ENCODE measurements at regions not wholly inside any gene's neighbourhood (a gene's known extent, or its start where the extent isn't known, plus 50 kb on each side); places are given as distances from the start of the nearest gene placed in this dataset.

DNA sequence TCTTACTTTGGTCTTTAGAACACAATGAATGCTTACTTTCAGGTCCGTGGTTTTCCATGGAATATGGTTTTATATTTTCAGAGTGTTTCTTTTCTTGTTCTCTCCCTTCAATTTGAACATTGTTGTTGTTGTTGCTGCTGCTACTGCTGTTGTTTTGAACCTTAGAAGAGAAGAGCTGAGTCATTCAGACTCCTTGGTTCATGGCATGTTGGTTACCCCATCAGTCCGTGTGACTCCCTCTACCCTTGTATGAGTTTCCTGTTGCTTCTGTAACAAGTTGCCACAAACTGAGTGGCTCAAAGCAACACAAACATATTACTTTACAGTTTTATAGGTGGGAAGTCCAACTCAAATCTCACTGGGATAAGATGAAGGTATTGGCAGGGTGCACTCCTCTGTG lies 511.0 kb downstream of the INSC start:
- TF ChIP-seq GATA1 (IDR thresholded peaks at IDR 0.05; ENCODE audit: low read depth, low read length) (no peak), POLR2A (IDR thresholded peaks at IDR 0.05; ENCODE audit: low read length) (no peak)
- DNase-seq: no peak

DNA sequence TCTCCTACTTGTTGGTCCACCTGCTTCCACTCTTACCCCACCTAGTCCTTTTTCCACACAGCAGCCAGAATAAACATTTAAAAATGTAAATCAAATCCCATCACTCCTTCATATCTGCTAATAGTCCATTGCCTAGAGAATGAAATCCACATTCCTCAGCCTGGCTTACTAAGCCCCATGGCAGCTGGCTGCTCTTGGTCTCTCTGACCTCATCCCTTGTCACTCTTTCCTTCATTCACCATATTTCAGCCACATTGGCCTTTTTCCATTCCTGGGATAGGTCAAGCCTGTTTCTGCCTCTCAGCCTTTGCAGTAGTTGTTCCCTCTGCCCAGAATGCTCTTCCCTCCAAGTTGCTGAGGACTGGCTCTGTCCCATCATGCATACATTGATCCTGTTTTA lies 512.8 kb downstream of the INSC start:
- no peak for TF ChIP-seq GATA1 (IDR thresholded peaks at IDR 0.05; ENCODE audit: low read depth, low read length)
- no peak for TF ChIP-seq POLR2A (IDR thresholded peaks at IDR 0.05; ENCODE audit: low read length)
- DNase-seq: no peak

DNA sequence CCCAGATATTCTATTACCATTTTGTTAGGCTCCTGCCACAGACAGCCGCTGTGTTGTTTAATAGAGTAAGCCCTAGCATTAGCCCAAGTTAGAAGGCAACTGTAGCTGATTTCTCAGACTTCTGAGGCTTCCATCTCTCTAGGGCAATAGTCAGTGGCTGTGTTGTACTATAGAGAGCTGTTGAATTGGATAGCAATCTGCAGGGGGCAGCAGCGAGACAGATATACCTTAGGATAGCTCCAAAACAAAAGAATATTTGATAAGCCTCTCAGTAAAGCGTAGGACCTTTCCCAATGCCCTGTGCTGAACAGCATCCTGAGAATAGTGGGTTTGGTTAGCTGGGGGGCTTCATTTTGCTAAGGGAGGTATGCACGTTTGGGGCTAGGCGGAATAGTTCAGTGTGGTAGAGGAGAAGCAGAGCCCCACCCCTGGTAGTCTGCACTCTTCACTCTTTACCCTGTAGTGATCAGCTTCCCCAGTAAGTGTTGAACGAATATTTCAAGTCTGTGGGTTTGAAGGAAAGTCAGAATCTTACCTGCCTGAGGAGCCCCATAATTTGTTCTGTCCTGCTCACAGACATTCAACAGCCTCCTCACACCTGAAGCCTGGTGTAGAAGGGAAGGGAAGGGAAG lies 515.1 kb downstream of the INSC start:
- DNase-seq: peak; percentile 2 to 19

DNA sequence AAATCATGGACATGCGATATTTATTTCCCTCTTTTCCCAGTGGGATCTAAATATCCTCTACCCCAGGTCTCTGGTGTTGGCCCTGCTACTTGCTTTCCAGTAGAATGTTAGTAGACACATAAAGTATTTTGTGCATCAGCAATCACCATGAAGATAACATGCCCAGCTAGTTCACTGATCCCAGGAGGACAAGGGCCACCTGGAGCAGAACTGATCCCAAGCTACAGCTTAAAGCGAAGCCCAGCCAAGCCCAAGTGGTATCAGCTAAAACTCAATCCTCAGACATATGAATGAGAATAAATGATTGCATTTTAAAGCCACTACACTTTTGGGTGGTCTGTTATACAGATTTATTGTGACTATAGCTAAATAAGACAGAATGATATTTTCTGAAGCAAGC lies 516.2 kb downstream of the INSC start:
- DNase-seq: no peak
- no peak for TF ChIP-seq POLR2A (IDR thresholded peaks at IDR 0.05; ENCODE audit: low read length)
- TF ChIP-seq GATA1 (IDR thresholded peaks at IDR 0.05; ENCODE audit: low read depth, low read length): no peak

More for the DNA sequence above, 515.1 kb downstream of the INSC start:
- TF ChIP-seq GATA1 (IDR thresholded peaks at IDR 0.05; ENCODE audit: low read depth, low read length) (no peak), POLR2A (IDR thresholded peaks at IDR 0.05; ENCODE audit: low read length) (no peak)

DNA sequence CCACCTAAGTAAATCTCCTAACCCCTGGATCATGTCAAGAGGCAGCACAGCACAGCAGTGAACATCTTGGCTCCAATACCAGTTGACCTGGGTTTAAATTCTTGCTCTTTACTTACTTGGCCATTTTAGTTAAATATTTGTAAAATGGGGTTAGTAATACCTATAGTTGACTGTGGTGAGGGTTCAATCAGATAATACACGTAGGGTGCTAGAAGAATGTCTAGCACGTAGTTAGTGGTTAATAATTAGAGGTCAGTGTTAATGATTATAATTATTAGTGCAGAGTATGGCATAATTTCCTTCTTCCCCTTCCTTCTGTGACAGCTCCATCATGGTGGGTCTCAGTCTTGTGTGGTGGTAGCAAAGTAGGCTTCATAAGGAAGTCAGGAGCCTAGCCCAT lies 520.8 kb downstream of the INSC start:
- TF ChIP-seq POLR2A (IDR thresholded peaks at IDR 0.05; ENCODE audit: low read length): no peak
- TF ChIP-seq GATA1 (IDR thresholded peaks at IDR 0.05; ENCODE audit: low read depth, low read length): no peak
- DNase-seq: no peak

DNA sequence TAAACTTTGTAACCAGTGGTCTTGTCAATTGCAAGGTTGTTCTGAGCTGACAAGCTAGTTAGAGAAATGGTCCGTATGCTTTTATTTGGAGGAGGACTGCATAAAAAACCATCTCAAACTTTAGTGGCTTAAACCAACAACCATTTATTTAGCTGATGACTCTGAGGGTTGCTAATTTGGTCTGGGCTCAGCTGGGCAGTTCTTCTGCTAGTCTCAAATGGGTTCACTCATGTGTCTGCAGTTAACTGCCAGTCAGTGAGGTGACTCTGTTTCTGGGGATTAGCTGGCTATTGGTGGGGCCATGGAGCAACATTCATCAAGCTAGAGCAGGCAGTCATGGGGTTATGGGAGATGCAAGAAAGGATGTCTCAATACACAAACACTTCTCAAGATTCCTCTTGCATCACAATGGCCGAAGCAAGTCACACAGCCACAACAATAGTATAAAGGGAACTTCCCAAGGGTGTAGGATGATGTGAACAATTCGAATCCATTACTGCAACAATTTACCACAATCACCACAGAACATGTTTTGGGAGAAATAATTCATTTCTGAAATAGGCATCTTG lies 521.9 kb downstream of the INSC start:
- DNase-seq: no peak
- TF ChIP-seq GATA1 (IDR thresholded peaks at IDR 0.05; ENCODE audit: low read depth, low read length): no peak
- TF ChIP-seq POLR2A (IDR thresholded peaks at IDR 0.05; ENCODE audit: low read length): no peak

DNA sequence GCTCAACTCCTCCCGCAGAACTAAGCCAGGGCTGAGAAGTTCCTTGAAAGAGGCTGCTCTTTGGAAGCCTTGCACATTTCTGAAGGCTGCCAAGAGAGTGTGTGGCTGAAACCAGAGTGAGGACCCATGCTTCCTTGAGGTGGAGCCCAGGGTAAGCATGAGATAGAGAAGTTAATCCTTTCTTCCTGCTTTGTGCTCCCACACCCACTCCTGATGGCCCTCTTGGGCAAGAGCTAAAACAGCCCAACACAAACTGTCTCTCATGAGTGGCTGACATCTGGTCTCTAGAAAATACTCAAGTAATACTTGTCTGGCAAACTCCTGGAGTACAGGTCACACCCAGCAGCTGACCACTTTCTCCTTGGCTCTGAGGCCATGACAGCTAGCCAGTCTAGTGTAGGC lies 523.7 kb downstream of the INSC start:
- DNase-seq: no peak
- TF ChIP-seq GATA1 (IDR thresholded peaks at IDR 0.05; ENCODE audit: low read depth, low read length) (no peak), POLR2A (IDR thresholded peaks at IDR 0.05; ENCODE audit: low read length) (no peak)

DNA sequence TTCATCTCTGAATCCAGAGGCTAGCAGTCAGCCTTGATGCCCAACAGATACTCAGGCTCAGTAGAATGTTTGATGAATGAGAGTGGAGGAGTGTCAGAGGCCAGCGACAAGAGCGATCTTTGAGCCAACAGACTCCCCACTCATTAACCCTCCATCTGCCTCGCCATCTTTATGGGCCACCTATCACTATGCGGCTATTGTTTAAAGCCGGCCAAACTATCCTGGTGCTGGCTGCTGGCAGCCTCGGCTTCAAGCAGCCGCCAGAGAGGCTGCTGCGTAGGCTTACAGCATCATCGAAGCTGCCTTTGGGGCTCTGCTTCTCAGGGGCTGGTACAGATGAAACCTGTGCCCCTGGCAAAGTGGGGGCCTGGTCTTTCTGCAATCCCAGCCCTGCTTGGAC lies 525.6 kb downstream of the INSC start:
- TF ChIP-seq GATA1 (IDR thresholded peaks at IDR 0.05; ENCODE audit: low read depth, low read length): no peak
- no peak for TF ChIP-seq POLR2A (IDR thresholded peaks at IDR 0.05; ENCODE audit: low read length)
- DNase-seq: no peak

DNA sequence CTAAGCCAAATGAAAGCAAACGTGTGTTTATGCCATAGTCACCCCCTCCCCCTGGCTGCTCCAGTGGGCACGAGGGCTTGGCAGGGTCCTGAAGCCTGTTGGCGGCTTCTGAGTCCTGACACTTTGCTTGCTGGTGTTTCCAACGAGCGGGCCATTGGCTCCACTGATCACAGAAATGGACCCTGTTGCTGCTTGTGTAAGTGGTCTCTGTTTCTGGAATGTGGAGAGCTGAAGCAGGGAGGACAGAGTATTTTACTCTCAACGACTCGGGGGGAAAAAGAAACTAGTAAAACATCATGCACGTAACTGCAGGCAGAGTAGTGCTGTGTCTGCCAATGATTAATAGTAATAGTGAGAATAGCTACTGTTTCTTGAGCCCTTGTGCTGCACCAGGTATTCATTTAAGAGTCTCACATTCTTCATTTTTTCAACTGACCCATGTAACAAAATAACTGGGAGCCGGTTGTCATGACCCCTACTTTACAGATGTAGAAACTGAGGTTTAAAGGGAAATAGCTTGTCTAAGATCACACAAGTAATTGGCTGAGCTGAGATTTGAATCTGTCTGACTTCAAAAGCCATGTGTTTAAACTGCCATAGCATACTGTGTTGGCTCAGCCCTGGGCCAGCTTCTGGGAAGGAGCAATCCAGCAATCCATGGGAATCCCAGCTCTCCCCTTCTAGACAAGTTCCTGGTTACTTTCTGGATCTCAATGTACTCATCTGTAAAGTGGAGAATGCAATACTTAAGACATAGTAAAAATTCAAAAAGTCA lies 526.7 kb downstream of the INSC start:
- DNase-seq: no peak
- TF ChIP-seq GATA1 (IDR thresholded peaks at IDR 0.05; ENCODE audit: low read depth, low read length): no peak
- no peak for TF ChIP-seq POLR2A (IDR thresholded peaks at IDR 0.05; ENCODE audit: low read length)

DNA sequence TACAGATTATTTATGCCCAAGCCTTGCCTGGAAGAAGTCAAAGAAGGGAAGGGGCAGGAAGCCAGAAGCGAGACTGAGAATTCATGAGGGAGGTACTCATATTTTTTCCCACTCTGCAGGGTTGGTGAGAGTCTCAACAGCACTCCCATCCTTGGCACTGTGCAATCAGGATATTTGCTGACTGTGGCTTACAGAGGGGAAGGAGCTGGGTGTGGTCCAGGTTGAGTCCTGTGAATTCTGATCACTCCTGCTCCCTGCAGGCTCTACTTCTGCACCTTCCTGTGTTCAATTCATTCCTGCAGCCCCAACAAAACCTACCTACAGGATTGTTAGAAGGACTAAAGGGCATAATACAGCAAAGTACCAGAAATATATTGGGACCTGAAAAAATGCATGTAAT lies 530.5 kb downstream of the INSC start:
- TF ChIP-seq GATA1 (IDR thresholded peaks at IDR 0.05; ENCODE audit: low read depth, low read length) (no peak), POLR2A (IDR thresholded peaks at IDR 0.05; ENCODE audit: low read length) (no peak)

DNA sequence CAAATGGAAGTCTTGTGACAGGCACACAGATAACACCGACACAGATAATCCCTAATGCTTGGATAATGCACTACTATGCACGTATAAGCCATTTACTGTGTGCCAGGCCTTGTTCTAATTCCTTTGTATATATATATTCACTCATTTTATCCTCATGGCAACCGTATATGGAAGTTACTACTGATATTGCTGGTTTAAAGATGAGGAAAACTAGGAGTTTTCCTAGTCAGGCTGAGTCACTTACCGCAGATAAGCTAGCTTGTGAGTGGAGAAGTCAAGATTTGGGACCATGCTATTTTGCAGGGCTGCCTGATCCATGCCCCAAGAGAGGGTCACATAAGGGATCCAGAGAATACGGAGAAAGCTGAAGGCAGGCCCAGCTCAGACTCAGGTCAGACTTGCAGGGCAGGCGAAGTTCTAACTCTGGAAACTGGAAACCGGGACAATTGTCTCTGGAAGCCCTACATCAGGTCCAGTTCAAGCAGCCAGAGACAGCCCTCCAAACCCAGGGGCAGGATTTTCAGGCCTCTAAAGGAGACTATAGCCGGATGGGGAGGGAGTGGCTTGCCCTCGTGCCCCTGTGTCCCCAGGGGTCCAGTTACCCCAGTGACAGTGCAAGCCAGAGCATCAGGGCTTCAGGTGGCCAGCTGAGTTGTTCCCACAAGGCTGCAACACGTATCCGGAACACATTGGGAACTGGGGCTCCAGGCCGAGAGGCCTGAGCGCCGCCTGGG lies 534.8 kb downstream of the INSC start:
- no peak for DNase-seq
- no peak for TF ChIP-seq GATA1 (IDR thresholded peaks at IDR 0.05; ENCODE audit: low read depth, low read length)
- TF ChIP-seq POLR2A (IDR thresholded peaks at IDR 0.05; ENCODE audit: low read length): no peak

More for the DNA sequence above, 530.5 kb downstream of the INSC start:
- DNase-seq: no peak

DNA sequence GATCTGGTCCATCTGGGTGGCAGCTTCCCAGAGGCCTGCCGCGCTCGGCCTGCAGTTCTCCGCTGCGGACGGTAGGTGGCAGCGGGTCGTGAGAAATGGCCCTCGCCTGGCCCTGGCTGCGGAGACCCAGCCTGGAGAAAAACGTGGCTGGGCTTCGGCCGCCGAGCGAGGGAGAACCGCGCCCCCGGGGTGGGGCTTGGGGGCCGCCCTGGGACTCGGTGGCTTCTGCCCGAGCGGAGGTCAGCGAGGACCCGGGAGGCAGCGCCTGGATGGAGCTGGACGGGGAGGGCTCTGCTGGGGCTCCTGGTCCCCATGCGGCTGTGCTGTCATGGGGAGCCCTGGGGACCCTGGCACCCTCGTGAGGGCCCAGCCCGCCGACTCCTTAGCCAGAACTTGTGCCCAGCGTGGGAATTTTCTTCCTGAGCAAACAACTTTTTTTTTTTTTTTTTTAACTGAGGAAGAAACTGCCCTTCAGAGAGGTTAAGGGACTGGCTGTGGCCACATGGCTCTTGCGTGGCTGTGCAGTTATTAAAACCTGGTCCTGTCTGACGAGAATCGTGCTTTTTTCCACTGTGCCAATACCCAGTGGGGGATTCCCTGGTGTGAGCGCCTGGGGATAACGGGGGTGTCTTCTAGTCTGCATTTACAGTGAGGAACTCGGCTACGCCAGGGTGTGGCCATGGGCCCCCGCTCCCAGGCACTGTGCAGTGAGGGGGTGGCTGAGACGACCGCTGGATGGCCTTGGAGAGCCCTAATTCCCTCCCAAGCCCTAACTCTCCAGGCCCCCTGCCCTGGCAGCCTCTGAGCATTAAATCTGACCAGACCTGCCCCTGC lies 535.6 kb downstream of the INSC start:
- TF ChIP-seq GATA1 (IDR thresholded peaks at IDR 0.05; ENCODE audit: low read depth, low read length) (no peak), POLR2A (IDR thresholded peaks at IDR 0.05; ENCODE audit: low read length) (no peak)
- peak; percentile 90 to 92 for DNase-seq

DNA sequence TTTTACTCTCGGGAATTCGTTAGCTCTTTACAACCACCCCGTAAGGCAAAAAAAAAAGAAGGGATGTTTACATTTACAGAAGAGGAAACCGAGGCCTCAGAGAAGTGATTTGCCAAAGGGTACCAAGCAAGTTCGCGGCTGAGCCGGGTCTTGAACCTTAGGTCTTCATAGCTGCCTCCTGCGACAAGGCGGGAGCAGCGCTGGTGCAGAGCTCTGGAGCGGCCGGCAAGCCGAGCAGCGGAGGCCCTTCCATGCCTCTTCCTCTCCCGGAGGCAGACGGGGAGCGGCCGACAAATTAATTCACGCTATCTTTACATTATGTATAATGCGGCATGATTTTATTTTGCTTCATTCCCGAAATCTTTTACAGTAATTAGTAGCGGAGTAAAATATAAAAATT lies 536.3 kb downstream of the INSC start:
- DNase-seq: peak in 1 of 2 experiments; percentile 2
- TF ChIP-seq POLR2A (IDR thresholded peaks at IDR 0.05; ENCODE audit: low read length) (no peak), GATA1 (IDR thresholded peaks at IDR 0.05; ENCODE audit: low read depth, low read length) (no peak)

Data from erythroblast (primary cell).